DOHH2 (cell line): ENCODE measurements at regions not wholly inside any gene's neighbourhood (a gene's known extent, or its start where the extent isn't known, plus 50 kb on each side); places are given as distances from the start of the nearest gene placed in this dataset.

Experiments
- H3F3A ChIP-seq: fragments of 200-600 bp; sonication (generic), shearing (Covaris generic); 2 replicates; pipeline ENCODE4 v1.6.0; 2016; ENCODE audit warnings: antibody characterized with exemption, mild to moderate bottlenecking; ENCODE audit not compliant: control insufficient read depth, insufficient read depth
- H3K27ac ChIP-seq: fragments of 200-600 bp; sonication (generic); 2 replicates; pipeline ENCODE4 v1.5.1; 2014; ENCODE audit warnings: low read depth, mild to moderate bottlenecking, low read length, moderate library complexity
- H3K27me3 ChIP-seq: fragments of 200-600 bp; sonication (generic); 2 replicates; pipeline ENCODE4 v1.6.1; 2014; ENCODE audit warnings: mild to moderate bottlenecking, low read length, mixed read lengths; ENCODE audit not compliant: control insufficient read depth
- H3K36me3 ChIP-seq: fragments of 200-600 bp; sonication (generic); 2 replicates; pipeline ENCODE4 v1.6.1; 2014; ENCODE audit warnings: mild to moderate bottlenecking, low read length, moderate library complexity, mixed read lengths; ENCODE audit not compliant: control insufficient read depth
- H3K4me1 ChIP-seq: fragments of 200-600 bp; sonication (generic); 2 replicates; pipeline ENCODE4 v1.6.1; 2014; ENCODE audit warnings: mild to moderate bottlenecking, low read length, mixed read lengths; ENCODE audit not compliant: control insufficient read depth
- H3K4me2 ChIP-seq: fragments of 200-600 bp; sonication (generic); 2 replicates; pipeline ENCODE4 v1.6.0; 2014; ENCODE audit warnings: mild to moderate bottlenecking, low read length, moderate library complexity
- H3K4me3 ChIP-seq: fragments of 200-600 bp; sonication (generic); 2 replicates; pipeline ENCODE4 v1.5.1; 2014; ENCODE audit warnings: mild to moderate bottlenecking, low read length, mixed read lengths
- H3K79me2 ChIP-seq: fragments of 200-600 bp; sonication (generic); 2 replicates; pipeline ENCODE4 v1.6.1; 2014; ENCODE audit warnings: mild to moderate bottlenecking, low read length, mixed read lengths; ENCODE audit not compliant: control insufficient read depth
- H3K9me2 ChIP-seq: fragments of 200-600 bp; sonication (generic); replicated peaks from 2 replicates; pipeline ENCODE4 v1.6.1; 2014; ENCODE audit warnings: mild to moderate bottlenecking, low read length, mixed read lengths; ENCODE audit not compliant: control insufficient read depth
- H3K9me3 ChIP-seq: fragments of 200-600 bp; sonication (generic); 2 replicates; pipeline ENCODE4 v1.6.1; 2014; ENCODE audit warnings: antibody characterized with exemption, low read length, mixed read lengths; ENCODE audit not compliant: control insufficient read depth, insufficient read depth
- H4K20me1 ChIP-seq: fragments of 200-600 bp; sonication (generic); 2 replicates; pipeline ENCODE4 v1.6.0; 2014; ENCODE audit warnings: low read depth, mild to moderate bottlenecking, antibody characterized with exemption, low read length, moderate library complexity; ENCODE audit not compliant: control insufficient read depth, insufficient read depth
- EZH2phosphoT487 ChIP-seq: fragments of 200-600 bp; sonication (generic); IDR thresholded peaks from 2 replicates; pipeline ENCODE4 v1.6.1; 2017; ENCODE audit warnings: borderline replicate concordance, mild to moderate bottlenecking, antibody characterized with exemption, low read length, moderate library complexity, mixed read lengths
- TF ChIP-seq, protein P1 (sequence below): fragments of 200-600 bp; sonication (generic); IDR thresholded peaks from one replicate; pipeline ENCODE4 v1.5.1; 2014; ENCODE audit warnings: antibody characterized with exemption, mild to moderate bottlenecking, low read depth, low read length; ENCODE audit not compliant: poor library complexity, severe bottlenecking

DNA sequence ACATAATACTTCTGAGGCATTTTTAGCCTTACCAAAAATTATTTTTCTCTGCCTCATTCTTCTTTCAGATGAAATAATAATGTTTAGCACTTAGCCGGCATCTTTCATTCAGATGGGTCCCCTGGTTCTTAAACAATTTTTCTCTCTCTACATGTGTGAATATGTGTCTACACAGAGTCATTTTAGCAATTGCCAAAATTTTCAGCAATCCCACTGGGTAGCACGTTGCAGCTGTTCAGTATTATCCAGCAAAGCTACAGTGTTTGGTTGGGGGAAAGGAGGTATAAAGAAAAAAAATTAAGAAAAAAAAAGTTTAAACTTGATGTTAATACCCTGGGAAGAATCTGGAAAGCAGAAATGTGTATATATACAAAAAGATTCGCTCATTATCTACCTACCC, 160.5 kb upstream of the TRHDE start:
- Histone ChIP-seq H3K9me2 (no peaks in the 10 kb centered on the region), H3K4me2 (no peak overlapping the region), H3F3A (no peaks in the 10 kb centered on the region), H3K36me3 (no peaks in the 10 kb centered on the region), H3K27ac (no peak overlapping the region), H3K27me3 (no peaks in the 10 kb centered on the region), H3K79me2 (no peaks in the 10 kb centered on the region), H3K4me3 (no peak overlapping the region), H4K20me1 (no peaks in the 10 kb centered on the region), H3K9me3 (no peaks in the 10 kb centered on the region), H3K4me1 (no peaks in the 10 kb centered on the region)
- TF ChIP-seq, protein P1, sequence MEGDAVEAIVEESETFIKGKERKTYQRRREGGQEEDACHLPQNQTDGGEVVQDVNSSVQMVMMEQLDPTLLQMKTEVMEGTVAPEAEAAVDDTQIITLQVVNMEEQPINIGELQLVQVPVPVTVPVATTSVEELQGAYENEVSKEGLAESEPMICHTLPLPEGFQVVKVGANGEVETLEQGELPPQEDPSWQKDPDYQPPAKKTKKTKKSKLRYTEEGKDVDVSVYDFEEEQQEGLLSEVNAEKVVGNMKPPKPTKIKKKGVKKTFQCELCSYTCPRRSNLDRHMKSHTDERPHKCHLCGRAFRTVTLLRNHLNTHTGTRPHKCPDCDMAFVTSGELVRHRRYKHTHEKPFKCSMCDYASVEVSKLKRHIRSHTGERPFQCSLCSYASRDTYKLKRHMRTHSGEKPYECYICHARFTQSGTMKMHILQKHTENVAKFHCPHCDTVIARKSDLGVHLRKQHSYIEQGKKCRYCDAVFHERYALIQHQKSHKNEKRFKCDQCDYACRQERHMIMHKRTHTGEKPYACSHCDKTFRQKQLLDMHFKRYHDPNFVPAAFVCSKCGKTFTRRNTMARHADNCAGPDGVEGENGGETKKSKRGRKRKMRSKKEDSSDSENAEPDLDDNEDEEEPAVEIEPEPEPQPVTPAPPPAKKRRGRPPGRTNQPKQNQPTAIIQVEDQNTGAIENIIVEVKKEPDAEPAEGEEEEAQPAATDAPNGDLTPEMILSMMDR = no peak

GRCh38 chr12:72133497-72134055, 138.6 kb upstream of the TRHDE start:
- H3K4me1 ChIP-seq = no peaks in the 10 kb centered on the region
- no peaks in the 10 kb centered on the region for H3F3A ChIP-seq
- no peak overlapping the region for H3K27ac ChIP-seq

DNA sequence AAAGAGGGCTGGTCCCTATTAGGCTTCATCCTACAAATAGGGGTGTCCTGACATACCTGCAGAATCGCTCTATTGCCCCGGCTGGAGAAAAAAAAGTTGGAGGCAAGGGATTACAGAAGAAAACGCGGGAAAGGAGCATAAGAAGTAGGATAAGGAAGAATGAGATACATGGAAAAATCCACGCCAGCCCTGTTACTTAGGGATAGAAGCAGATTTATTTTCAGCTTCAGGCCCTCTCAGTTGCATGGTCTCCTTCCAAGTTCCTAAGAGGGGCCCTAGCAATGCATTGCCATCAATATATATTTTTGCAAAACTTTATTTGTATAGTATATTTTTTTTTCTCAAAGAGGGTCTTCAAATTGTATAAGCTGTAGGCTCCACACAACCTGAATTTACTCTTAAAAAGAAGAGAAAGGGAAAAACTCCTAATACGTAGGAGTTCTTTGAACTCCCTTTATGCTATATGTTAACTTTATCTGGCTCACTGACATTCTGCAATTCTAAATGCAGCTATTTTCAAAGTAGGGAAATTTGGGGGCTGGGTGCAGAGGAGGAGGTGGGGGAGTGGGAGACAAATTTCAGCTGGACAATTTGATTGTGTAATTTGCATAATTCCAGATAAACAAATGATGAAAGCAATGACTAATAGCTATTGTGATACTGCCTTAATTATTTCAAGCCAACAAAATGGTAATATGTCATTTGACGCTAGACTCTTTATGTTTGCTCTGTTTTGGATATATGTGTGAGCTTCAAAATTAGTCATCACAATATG, 137.7 kb upstream of the TRHDE start:
- no peaks in the 10 kb centered on the region for H3K27me3 ChIP-seq
- no peaks in the 10 kb centered on the region for H3K4me1 ChIP-seq
- no peaks in the 10 kb centered on the region for H3K9me2 ChIP-seq
- no peaks in the 10 kb centered on the region for H3F3A ChIP-seq
- TF ChIP-seq, protein P1 = no peak
- H3K4me2 ChIP-seq = no peak overlapping the region
- H4K20me1 ChIP-seq = no peaks in the 10 kb centered on the region
- H3K27ac ChIP-seq = no peak overlapping the region
- no peaks in the 10 kb centered on the region for H3K9me3 ChIP-seq
- no peak overlapping the region for H3K4me3 ChIP-seq
- H3K79me2 ChIP-seq = no peaks in the 10 kb centered on the region
- no peaks in the 10 kb centered on the region for H3K36me3 ChIP-seq

More at GRCh38 chr12:72133497-72134055, 138.6 kb upstream of the TRHDE start:
- Histone ChIP-seq H3K9me2 (no peaks in the 10 kb centered on the region), H3K9me3 (no peaks in the 10 kb centered on the region), H3K4me3 (no peak overlapping the region), H3K36me3 (no peaks in the 10 kb centered on the region), H3K79me2 (no peaks in the 10 kb centered on the region), H3K4me2 (no peak overlapping the region), H4K20me1 (no peaks in the 10 kb centered on the region), H3K27me3 (no peaks in the 10 kb centered on the region)
- TF ChIP-seq EZH2phosphoT487 = no peak
- TF ChIP-seq, protein P1 = no peak
